IMR-90 (cell line): ENCODE measurements at regions not wholly inside any gene's neighbourhood (a gene's known extent, or its start where the extent isn't known, plus 50 kb on each side); places are given as distances from the start of the nearest gene placed in this dataset.

Experiments
- ATAC-seq: fragments of 200-7000 bp; cut with Tn5 transposase; 2 replicates; pipeline ENCODE4 v1.9.1; 2020; ENCODE audit warnings: low read depth, mild to moderate bottlenecking, moderate library complexity
- BruUV-seq: library from RNA; stranded (reverse); fragments of 400-500 nt; replicated peaks from 2 replicates; lab custom pipeline; 2021; lab: Mats Ljungman, UMichigan
- CTCF ChIA-PET: fragments of 300-600 bp; formaldehyde crosslinking; extraction: SDS; loops from one replicate; lab custom pipeline; 2021; ENCODE audit warnings: antibody characterized with exemption; lab: Yijun Ruan, JAX
- POLR2A ChIA-PET: fragments of 300-600 bp; sonication (Branson Sonifier 250); formaldehyde crosslinking; loops from one replicate; lab custom pipeline; 2022; ENCODE audit warnings: antibody characterized with exemption; ENCODE audit not compliant: unreplicated experiment; lab: Charles Lee
- DNase-seq: peaks from one replicate; pipeline ENCODE4 v3.0.0; 2013
- H2AFZ ChIP-seq: replicated peaks from 2 replicates; pipeline ENCODE3; 2013; ENCODE audit warnings: low read length, mild to moderate bottlenecking; ENCODE audit not compliant: poor library complexity
- H2AK5ac ChIP-seq: 2 replicates; pipeline ENCODE4 v1.6.1; 2013; ENCODE audit warnings: low read depth, low read length, inconsistent platforms
- H2AK9ac ChIP-seq: replicated peaks from 2 replicates; pipeline ENCODE3; 2013; ENCODE audit warnings: mild to moderate bottlenecking, low read depth, low read length, moderate library complexity; ENCODE audit not compliant: poor library complexity
- H2BK120ac ChIP-seq: 2 replicates; pipeline ENCODE4 v1.6.1; 2013; ENCODE audit warnings: low read depth, low read length, inconsistent platforms
- H2BK15ac ChIP-seq: 3 replicates; pipeline ENCODE4 v1.6.1; 2013; ENCODE audit warnings: low read depth, low read length, inconsistent platforms
- H2BK20ac ChIP-seq: 2 replicates; pipeline ENCODE4 v1.6.1; 2013; ENCODE audit warnings: low read depth, mild to moderate bottlenecking, inconsistent platforms, low read length, moderate library complexity
- H2BK5ac ChIP-seq: 2 replicates; pipeline ENCODE4 v1.6.1; 2013; ENCODE audit warnings: mild to moderate bottlenecking, low read depth, low read length, inconsistent platforms; ENCODE audit not compliant: poor library complexity, severe bottlenecking
- H3K14ac ChIP-seq: replicated peaks from 2 replicates; pipeline ENCODE4 v1.6.1; 2013; ENCODE audit warnings: low read depth, low read length, inconsistent platforms
- H3K18ac ChIP-seq: 2 replicates; pipeline ENCODE4 v1.6.1; 2013; ENCODE audit warnings: low read depth, low read length, control low read depth
- H3K23ac ChIP-seq: 2 replicates; pipeline ENCODE4 v1.6.1; 2013; ENCODE audit warnings: low read depth, low read length, inconsistent platforms
- H3K27ac ChIP-seq: 2 replicates; pipeline ENCODE4 v1.5.1; 2013; ENCODE audit warnings: mild to moderate bottlenecking, control low read depth, low read length; ENCODE audit not compliant: insufficient read depth
- H3K27me3 ChIP-seq: 2 replicates; pipeline ENCODE4 v1.6.1; 2013; ENCODE audit warnings: low read length; ENCODE audit not compliant: control insufficient read depth, insufficient read depth
- H3K36me3 ChIP-seq: 2 replicates; pipeline ENCODE4 v1.6.1; 2013; ENCODE audit warnings: low read length, mixed read lengths; ENCODE audit not compliant: control insufficient read depth, insufficient read depth
- H3K4ac ChIP-seq: 2 replicates; pipeline ENCODE4 v1.6.1; 2013; ENCODE audit warnings: low read depth, low read length, inconsistent platforms
- H3K4me1 ChIP-seq: 2 replicates; pipeline ENCODE4 v1.6.1; 2013; ENCODE audit warnings: low read length, mixed read lengths; ENCODE audit not compliant: control insufficient read depth, insufficient read depth
- H3K4me2 ChIP-seq: 2 replicates; pipeline ENCODE4 v1.6.1; 2013; ENCODE audit warnings: low read depth, mild to moderate bottlenecking, control low read depth, low read length, moderate library complexity
- H3K4me3 ChIP-seq: 2 replicates; pipeline ENCODE4 v1.5.1; 2013; ENCODE audit warnings: low read depth, mild to moderate bottlenecking, control low read depth, low read length, moderate library complexity; ENCODE audit not compliant: insufficient read depth
- H3K56ac ChIP-seq: 2 replicates; pipeline ENCODE4 v1.6.1; 2013; ENCODE audit warnings: low read length, inconsistent platforms; ENCODE audit not compliant: insufficient read depth; ENCODE audit errors: extremely low read depth
- H3K79me1 ChIP-seq, 2 experiments: 2 replicates each; pipeline ENCODE4 v1.6.1; 2013; ENCODE audit warnings: low read length in 2 of 2, inconsistent platforms in 1 of 2, low read depth in 1 of 2
- H3K9ac ChIP-seq: 2 replicates; pipeline ENCODE4 v1.6.1; 2013; ENCODE audit warnings: low read depth, low read length, control low read depth
- H3K9me1 ChIP-seq: 2 replicates; pipeline ENCODE4 v1.6.1; 2013; ENCODE audit warnings: low read length, inconsistent platforms; ENCODE audit not compliant: insufficient read depth
- H3K9me3 ChIP-seq: 2 replicates; pipeline ENCODE4 v1.6.1; 2013; ENCODE audit warnings: low read length; ENCODE audit not compliant: control insufficient read depth, insufficient read depth
- H4K20me1 ChIP-seq: 2 replicates; pipeline ENCODE4 v1.6.1; 2013; ENCODE audit warnings: low read length, inconsistent platforms; ENCODE audit not compliant: insufficient read depth
- H4K5ac ChIP-seq: 2 replicates; pipeline ENCODE4 v1.6.1; 2013; ENCODE audit warnings: mild to moderate bottlenecking, low read depth, low read length, control low read depth
- H4K8ac ChIP-seq, 2 experiments: 2 replicates each; pipeline ENCODE4 v1.6.1; 2013; ENCODE audit warnings: low read depth in 2 of 2, low read length in 2 of 2, control low read depth in 1 of 2, inconsistent platforms in 1 of 2
- H4K91ac ChIP-seq: 2 replicates; pipeline ENCODE4 v1.6.1; 2013; ENCODE audit warnings: low read depth, low read length, inconsistent platforms; ENCODE audit not compliant: insufficient read depth
- BHLHE40 ChIP-seq: fragments of 150-350 bp; IDR thresholded peaks from 2 replicates; pipeline ENCODE4 v1.6.1; 2016; ENCODE audit warnings: mild to moderate bottlenecking, low read depth, low read length
- CEBPB ChIP-seq: IDR thresholded peaks from 2 replicates; pipeline ENCODE4 v1.6.1; 2012; ENCODE audit warnings: low read depth, low read length, improper control_type of control experiment
- CHD1 ChIP-seq: IDR thresholded peaks from 2 replicates; pipeline ENCODE4 v1.6.1; 2012; ENCODE audit warnings: low read depth, low read length, improper control_type of control experiment
- ELK1 ChIP-seq: fragments of 150-350 bp; IDR thresholded peaks from 2 replicates; pipeline ENCODE4 v1.6.1; 2016; ENCODE audit warnings: low read depth, mild to moderate bottlenecking, low read length, moderate library complexity, borderline replicate concordance
- FOS ChIP-seq: fragments of 150-350 bp; IDR thresholded peaks from 2 replicates; pipeline ENCODE4 v1.6.1; 2016; ENCODE audit warnings: low read depth, low read length
- MAFK ChIP-seq: IDR thresholded peaks from 2 replicates; pipeline ENCODE4 v1.6.1; 2012; ENCODE audit warnings: low read depth, low read length, improper control_type of control experiment
- MXI1 ChIP-seq: IDR thresholded peaks from 2 replicates; pipeline ENCODE4 v1.6.1; 2012; ENCODE audit warnings: low read depth, mild to moderate bottlenecking, low read length, moderate library complexity, borderline replicate concordance
- NFE2L2 ChIP-seq: fragments of 150-350 bp; IDR thresholded peaks from 2 replicates; pipeline ENCODE4 v1.6.1; 2016; ENCODE audit warnings: low read depth, mild to moderate bottlenecking, low read length
- POLR2A ChIP-seq: IDR thresholded peaks from 2 replicates; pipeline ENCODE4 v1.6.1; 2012; ENCODE audit warnings: mild to moderate bottlenecking, low read depth, low read length
- RAD21 ChIP-seq: IDR thresholded peaks from 2 replicates; pipeline ENCODE4 v1.6.1; 2012; ENCODE audit warnings: low read length, improper control_type of control experiment
- RCOR1 ChIP-seq: IDR thresholded peaks from 2 replicates; pipeline ENCODE4 v1.6.1; 2012; ENCODE audit warnings: mild to moderate bottlenecking, low read length, improper control_type of control experiment; ENCODE audit not compliant: insufficient replicate concordance
- RFX5 ChIP-seq: IDR thresholded peaks from 2 replicates; pipeline ENCODE4 v1.8.0; 2012; ENCODE audit warnings: low read depth, mild to moderate bottlenecking, low read length, moderate library complexity
- SMC3 ChIP-seq: fragments of 150-350 bp; IDR thresholded peaks from 2 replicates; pipeline ENCODE4 v1.6.1; 2016; ENCODE audit warnings: low read depth, mild to moderate bottlenecking, antibody characterized with exemption, low read length, moderate library complexity
- USF2 ChIP-seq: fragments of 150-350 bp; IDR thresholded peaks from 2 replicates; pipeline ENCODE4 v1.6.1; 2017; ENCODE audit warnings: mild to moderate bottlenecking, antibody characterized with exemption, low read length, low read depth
- dilution Hi-C: fragments of 300-500 bp; cut with HindIII; formaldehyde crosslinking; loops from one replicate; pipeline ENCODE4 v1.14.3; 2018; ENCODE audit warnings: low sequenced_read_pairs; ENCODE audit not compliant: unreplicated experiment
- in situ Hi-C: fragments of 300-500 bp; cut with MboI; formaldehyde crosslinking; loops from 3 replicates; pipeline ENCODE4 v1.14.3; 2019; ENCODE audit warnings: low sequenced_read_pairs, inconsistent platforms, mixed read lengths
- intact Hi-C: fragments of 100-400 bp; cut with micrococcal nuclease; formaldehyde crosslinking; loops from 2 replicates; pipeline ENCODE4 v1.10.0; 2022

GRCh38 chr10:119996944-119997343 lies 104.4 kb downstream of the SEC23IP start:
- no peaks in the 10 kb centered on the region for H3K4me1 ChIP-seq
- no peak for DNase-seq
- no peak overlapping the region for H3K4ac ChIP-seq
- no peak overlapping the region for H3K14ac ChIP-seq
- intact Hi-C loops, result no loop called here
- H3K9ac ChIP-seq, result no peak overlapping the region
- no peak overlapping the region for H2AFZ ChIP-seq
- H3K9me3 ChIP-seq, result no peaks in the 10 kb centered on the region
- H3K9me1 ChIP-seq, result no peaks in the 10 kb centered on the region
- H4K5ac ChIP-seq, result no peak overlapping the region
- H3K18ac ChIP-seq, result no peak overlapping the region
- POLR2A ChIA-PET, result no interaction called here
- no peak overlapping the region for H4K91ac ChIP-seq
- H3K79me1 ChIP-seq, result no peaks in the 10 kb centered on the region
- H2BK20ac ChIP-seq, result no peak overlapping the region
- CTCF ChIA-PET, result no interaction called here
- no peak overlapping the region for H2BK5ac ChIP-seq
- no peak overlapping the region for H2BK120ac ChIP-seq
- H3K4me2 ChIP-seq, result no peak overlapping the region
- no peak overlapping the region for H2BK15ac ChIP-seq
- ATAC-seq, result no peak
- no peak overlapping the region for H3K4me3 ChIP-seq
- in situ Hi-C loops, result no loop called here
- no peaks in the 10 kb centered on the region for H4K20me1 ChIP-seq
- no peaks in the 10 kb centered on the region for H3K36me3 ChIP-seq
- no peaks in the 10 kb centered on the region for H3K27me3 ChIP-seq
- no peak for TF ChIP-seq MAFK
- TF ChIP-seq USF2, result no peak
- no peak for TF ChIP-seq CEBPB
- TF ChIP-seq MXI1, result no peak
- TF ChIP-seq RFX5, result no peak
- TF ChIP-seq BHLHE40, result no peak
- no peak for TF ChIP-seq RCOR1
- no peak for TF ChIP-seq POLR2A
- TF ChIP-seq ELK1, result no peak
- no peak for TF ChIP-seq NFE2L2
- TF ChIP-seq SMC3, result no peak
- no peak for TF ChIP-seq FOS
- TF ChIP-seq CHD1, result no peak
- TF ChIP-seq RAD21, result no peak
- no peak overlapping the region for H4K8ac ChIP-seq
- H2AK9ac ChIP-seq, result no peak overlapping the region
- no peak overlapping the region for H2AK5ac ChIP-seq
- H3K27ac ChIP-seq, result no peak overlapping the region
- dilution Hi-C loops, result no loop called here
- H3K23ac ChIP-seq, result no peak overlapping the region
- no TSS peak for BruUV-seq
- H3K56ac ChIP-seq, result no peak overlapping the region
